ENCODE measurements at regions not wholly inside any gene's neighbourhood (a gene's known extent, or its start where the extent isn't known, plus 50 kb on each side); places are given as distances from the start of the nearest gene placed in this dataset.

GRCh38 chr2:220936641-220937197 is 635.4 kb downstream of the EPHA4 start:
- Histone ChIP-seq H3K4me3 (no peak overlapping the region), H3K9me3 (no peaks in the 10 kb centered on the region), H3K27ac (no peak overlapping the region), H3K36me3 (no peaks in the 10 kb centered on the region), H3K4me1 (no peaks in the 10 kb centered on the region), H3K27me3 (replicated peaks in 1 of 7) (no peaks in the 10 kb centered on the region)
- intact Hi-C loops (cut with DNase I; ENCODE audit: low total_unique reads) = no loop called here
- TF ChIP-seq CTCF (IDR thresholded peaks at IDR 0.05 in 8 of 11, conservative IDR thresholded peaks at IDR 0.05 in 3 of 11) (no peak), POLR2A (IDR thresholded peaks at IDR 0.05) (no peak), POLR2AphosphoS5 (IDR thresholded peaks at IDR 0.05) (no peak)
- WGBS, 5 donors = 72 to 80% (median 74%) methylated on average over 4 of the region's 4 CpGs
- no peak for DNase-seq

GRCh38 chr2:220937245-220937644 is 634.9 kb downstream of the EPHA4 start:
- Histone ChIP-seq H3K27ac (no peak overlapping the region), H3K36me3 (no peaks in the 10 kb centered on the region), H3K27me3 (replicated peaks in 1 of 7) (no peaks in the 10 kb centered on the region), H3K4me1 (no peaks in the 10 kb centered on the region), H3K4me3 (no peak overlapping the region), H3K9me3 (no peaks in the 10 kb centered on the region)
- TF ChIP-seq POLR2AphosphoS5 (IDR thresholded peaks at IDR 0.05) = no peak
- no peak for TF ChIP-seq CTCF (IDR thresholded peaks at IDR 0.05 in 8 of 11, conservative IDR thresholded peaks at IDR 0.05 in 3 of 11)
- TF ChIP-seq POLR2A (IDR thresholded peaks at IDR 0.05) = no peak
- WGBS, 5 donors = 81 to 95% (median 84%) methylated on average over 1 of the region's 1 CpG
- no peak for DNase-seq
- intact Hi-C loops (cut with DNase I; ENCODE audit: low total_unique reads) = no loop called here

DNA sequence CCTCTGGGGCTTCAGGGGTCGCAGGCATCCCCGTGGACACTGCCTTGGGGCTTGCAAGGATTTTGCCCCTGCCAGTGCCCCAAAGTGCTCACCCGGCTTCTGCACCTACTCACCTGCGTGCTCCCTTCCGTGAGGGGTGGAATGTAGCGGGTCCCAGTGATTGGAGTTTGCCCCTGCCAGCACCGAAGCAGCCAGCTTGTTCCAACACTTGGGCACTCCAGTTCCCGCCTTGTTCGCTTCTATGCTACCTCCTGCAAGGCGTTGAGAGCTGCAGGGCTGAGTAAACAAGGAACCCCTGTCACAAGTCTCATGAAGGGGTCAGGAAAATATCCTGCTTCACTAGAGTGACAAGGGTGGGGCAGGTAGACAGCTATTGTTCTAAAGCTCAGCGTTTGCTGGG is 631.5 kb downstream of the EPHA4 start:
- H3K27ac ChIP-seq = no peak overlapping the region
- H3K4me1 ChIP-seq = no peaks in the 10 kb centered on the region
- intact Hi-C loops (cut with DNase I; ENCODE audit: low total_unique reads) = no loop called here
- DNase-seq = no peak
- no peaks in the 10 kb centered on the region for H3K9me3 ChIP-seq
- no peak overlapping the region for H3K4me3 ChIP-seq
- 85 to 89% (median 88%) methylated on average over 9 to 11 of the region's 11 CpGs for WGBS, 5 donors
- no peak for TF ChIP-seq POLR2AphosphoS5 (IDR thresholded peaks at IDR 0.05)
- no peak for TF ChIP-seq POLR2A (IDR thresholded peaks at IDR 0.05)
- TF ChIP-seq CTCF (IDR thresholded peaks at IDR 0.05 in 8 of 11, conservative IDR thresholded peaks at IDR 0.05 in 3 of 11) = no peak
- H3K36me3 ChIP-seq = no peaks in the 10 kb centered on the region
- no peaks in the 10 kb centered on the region for H3K27me3 ChIP-seq (replicated peaks in 1 of 7)

DNA sequence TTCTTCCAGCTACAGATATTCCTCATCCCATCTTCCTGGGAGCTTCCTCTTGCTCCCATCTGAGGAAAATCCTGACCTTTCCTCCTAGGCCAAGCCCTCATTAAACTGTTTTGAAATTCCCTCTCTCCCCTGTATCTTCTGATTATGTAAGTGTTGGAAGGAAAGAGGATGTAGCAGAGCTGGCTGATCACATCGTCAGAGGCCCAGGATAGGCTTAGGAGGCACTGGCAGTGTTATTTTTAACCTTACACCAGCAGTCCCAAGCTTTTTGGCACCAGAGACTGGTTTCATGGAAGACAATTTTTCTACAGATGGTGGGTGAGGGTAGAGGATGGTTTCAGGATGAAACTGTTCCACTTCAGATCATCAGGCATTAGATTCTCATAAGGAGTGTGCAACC is 630.4 kb downstream of the EPHA4 start:
- Histone ChIP-seq H3K36me3 (no peaks in the 10 kb centered on the region), H3K4me3 (no peak overlapping the region), H3K27ac (no peak overlapping the region), H3K9me3 (no peaks in the 10 kb centered on the region), H3K27me3 (replicated peaks in 1 of 7) (no peaks in the 10 kb centered on the region), H3K4me1 (no peaks in the 10 kb centered on the region)
- DNase-seq = no peak
- intact Hi-C loops (cut with DNase I; ENCODE audit: low total_unique reads) = no loop called here
- WGBS, 5 donors = 64 to 88% (median 73%) methylated on average over 1 of the region's 1 CpG
- TF ChIP-seq POLR2A (IDR thresholded peaks at IDR 0.05) (no peak), CTCF (IDR thresholded peaks at IDR 0.05 in 8 of 11, conservative IDR thresholded peaks at IDR 0.05 in 3 of 11) (no peak), POLR2AphosphoS5 (IDR thresholded peaks at IDR 0.05) (no peak)
